Stomach smooth muscle (tissue), 2 donors: ENCODE measurements at regions not wholly inside any gene's neighbourhood (a gene's known extent, or its start where the extent isn't known, plus 50 kb on each side); places are given as distances from the start of the nearest gene placed in this dataset.

Source experiments
- H3K27ac ChIP-seq: one replicate; pipeline ENCODE4 v1.7.0; 2013; ENCODE audit warnings: mild to moderate bottlenecking, low read length, inconsistent platforms
- H3K27me3 ChIP-seq, 2 donors: one replicate each; pipeline ENCODE4 v1.7.0; 2013; ENCODE audit warnings: low read length in 2 of 2; ENCODE audit not compliant: insufficient read depth in 2 of 2, control insufficient read depth in 1 of 2
- H3K36me3 ChIP-seq, 2 donors: one replicate each; pipeline ENCODE4 v1.7.0; 2013; ENCODE audit warnings: low read length in 2 of 2; ENCODE audit not compliant: control insufficient read depth in 2 of 2, insufficient read depth in 2 of 2
- H3K4me1 ChIP-seq: one replicate; pipeline ENCODE4 v1.7.0; 2013; ENCODE audit warnings: low read length; ENCODE audit not compliant: control insufficient read depth, insufficient read depth
- H3K4me3 ChIP-seq, 2 donors: one replicate each; pipeline ENCODE4 v1.7.0; 2013; ENCODE audit warnings: low read length in 2 of 2
- H3K9ac ChIP-seq, 2 donors: one replicate each; pipeline ENCODE4 v1.7.0; 2013; ENCODE audit warnings: low read length in 2 of 2, mild to moderate bottlenecking in 1 of 2
- H3K9me3 ChIP-seq, 2 donors: one replicate each; pipeline ENCODE4 v1.7.0; 2013; ENCODE audit warnings: low read length in 2 of 2; ENCODE audit not compliant: control insufficient read depth in 2 of 2
- donor health status: healthy.
- donor health status: Pancreatic carcinoma.

DNA sequence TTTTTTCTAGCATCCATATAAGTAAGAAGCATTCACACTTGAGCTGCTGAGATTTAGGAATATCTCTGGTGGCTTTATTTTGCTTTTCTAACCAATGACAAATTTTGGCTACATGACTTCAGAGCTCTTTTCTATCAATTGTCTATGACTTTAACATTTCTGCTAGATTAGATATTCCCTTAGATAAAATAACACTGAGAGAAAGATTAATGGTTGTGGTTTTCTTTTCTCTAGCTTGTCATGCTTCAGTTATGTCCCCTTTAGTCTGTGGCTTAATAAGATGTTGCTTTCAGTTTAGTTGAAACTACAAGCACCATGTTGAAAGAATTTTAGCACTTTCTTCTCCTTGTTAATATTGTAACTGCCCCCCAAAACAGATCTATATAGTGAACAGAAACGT lies 665.6 kb upstream of the CCDC54 start:
- Histone ChIP-seq H3K27me3 (no peaks in the 10 kb centered on the region), H3K27ac (no peak overlapping the region), H3K9ac (no peak overlapping the region)

GRCh38 chr3:106714400-106714799 lies 662.8 kb upstream of the CCDC54 start:
- Histone ChIP-seq H3K9ac (no peak overlapping the region), H3K4me1 (no peaks in the 10 kb centered on the region), H3K27ac (no peak overlapping the region), H3K4me3 (no peak overlapping the region), H3K9me3 (no peaks in the 10 kb centered on the region), H3K27me3 (no peaks in the 10 kb centered on the region), H3K36me3 (no peaks in the 10 kb centered on the region)

More for the DNA sequence above, 665.6 kb upstream of the CCDC54 start:
- no peaks in the 10 kb centered on the region for H3K9me3 ChIP-seq
- H3K36me3 ChIP-seq, result no peaks in the 10 kb centered on the region
- H3K4me1 ChIP-seq, result no peaks in the 10 kb centered on the region
- H3K4me3 ChIP-seq, result no peak overlapping the region

- Histone ChIP-seq H3K9ac (no peak overlapping the region), H3K9me3 (no peaks in the 10 kb centered on the region), H3K36me3 (no peaks in the 10 kb centered on the region), H3K27ac (no peak overlapping the region), H3K4me1 (no peaks in the 10 kb centered on the region), H3K4me3 (no peak overlapping the region), H3K27me3 (no peaks in the 10 kb centered on the region)
Observed at GRCh38 chr3:106715286-106715685, 662.0 kb upstream of the CCDC54 start.

GRCh38 chr3:106717178-106717780 lies 660.0 kb upstream of the CCDC54 start:
- no peaks in the 10 kb centered on the region for H3K9me3 ChIP-seq
- H3K4me3 ChIP-seq, result no peak overlapping the region
- H3K9ac ChIP-seq, result no peak overlapping the region
- no peak overlapping the region for H3K27ac ChIP-seq
- H3K36me3 ChIP-seq, result no peaks in the 10 kb centered on the region
- no peaks in the 10 kb centered on the region for H3K27me3 ChIP-seq
- no peaks in the 10 kb centered on the region for H3K4me1 ChIP-seq

- Histone ChIP-seq H3K9ac (no peak overlapping the region), H3K27me3 (no peaks in the 10 kb centered on the region), H3K36me3 (no peaks in the 10 kb centered on the region), H3K4me3 (no peak overlapping the region), H3K9me3 (no peaks in the 10 kb centered on the region), H3K27ac (no peak overlapping the region), H3K4me1 (no peaks in the 10 kb centered on the region)
Observed at GRCh38 chr3:106719077-106719476, 658.2 kb upstream of the CCDC54 start.

DNA sequence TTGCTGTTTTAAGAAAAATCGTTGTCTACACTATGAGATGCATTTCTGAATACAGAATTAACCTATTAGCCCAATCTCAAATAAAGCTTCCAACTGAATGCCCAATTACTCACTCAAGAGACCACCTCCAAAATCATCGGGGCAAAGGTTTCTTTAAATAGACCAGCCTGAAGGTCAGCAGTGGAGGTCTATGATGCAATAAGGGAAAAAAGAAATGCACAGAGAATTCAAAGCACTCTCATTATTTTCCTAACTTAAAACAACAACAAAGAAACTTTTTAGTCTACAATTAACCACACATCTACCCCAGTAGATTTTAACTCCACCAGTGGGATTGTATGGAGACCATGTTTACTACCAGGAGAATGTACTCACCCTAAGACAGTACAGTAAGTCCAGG lies 657.7 kb upstream of the CCDC54 start:
- H3K4me3 ChIP-seq, result no peak overlapping the region
- H3K36me3 ChIP-seq, result no peaks in the 10 kb centered on the region
- H3K9ac ChIP-seq, result no peak overlapping the region
- no peaks in the 10 kb centered on the region for H3K27me3 ChIP-seq
- H3K9me3 ChIP-seq, result no peaks in the 10 kb centered on the region
- H3K4me1 ChIP-seq, result no peaks in the 10 kb centered on the region
- no peak overlapping the region for H3K27ac ChIP-seq

DNA sequence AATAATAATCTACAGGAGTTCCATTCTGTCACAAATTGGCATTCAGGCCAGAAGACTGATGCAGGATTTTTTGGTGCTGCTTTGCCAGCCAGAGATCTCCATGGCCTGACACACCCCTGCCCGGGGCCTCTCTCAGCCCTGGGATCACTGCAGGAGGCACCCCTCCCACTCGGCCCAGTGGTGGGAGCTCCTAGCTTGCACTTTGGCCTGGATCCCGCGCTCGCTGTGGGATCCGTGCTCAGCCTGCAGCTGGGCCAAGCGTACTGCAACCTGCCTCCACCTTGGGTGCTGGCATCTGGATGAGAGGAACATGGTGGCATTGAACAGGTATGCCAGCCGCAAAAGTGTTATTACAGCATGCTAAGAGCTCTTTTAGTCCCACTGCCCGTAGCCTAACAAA lies 656.7 kb upstream of the CCDC54 start:
- H3K36me3 ChIP-seq, result no peaks in the 10 kb centered on the region
- H3K27ac ChIP-seq, result no peak overlapping the region
- H3K9ac ChIP-seq, result no peak overlapping the region
- H3K9me3 ChIP-seq, result no peaks in the 10 kb centered on the region
- H3K4me1 ChIP-seq, result no peaks in the 10 kb centered on the region
- H3K27me3 ChIP-seq, result no peaks in the 10 kb centered on the region
- no peak overlapping the region for H3K4me3 ChIP-seq

- Histone ChIP-seq H3K4me1 (no peaks in the 10 kb centered on the region), H3K27me3 (no peaks in the 10 kb centered on the region), H3K9ac (no peak overlapping the region), H3K36me3 (no peaks in the 10 kb centered on the region), H3K9me3 (no peaks in the 10 kb centered on the region), H3K27ac (no peak overlapping the region), H3K4me3 (no peak overlapping the region)
Observed at GRCh38 chr3:106725566-106725965, 651.7 kb upstream of the CCDC54 start.

- Histone ChIP-seq H3K4me3 (no peak overlapping the region), H3K9me3 (no peaks in the 10 kb centered on the region), H3K36me3 (no peaks in the 10 kb centered on the region), H3K27ac (no peak overlapping the region), H3K9ac (no peak overlapping the region), H3K4me1 (no peaks in the 10 kb centered on the region), H3K27me3 (no peaks in the 10 kb centered on the region)
Observed at GRCh38 chr3:106728315-106729098, 648.7 kb upstream of the CCDC54 start.

DNA sequence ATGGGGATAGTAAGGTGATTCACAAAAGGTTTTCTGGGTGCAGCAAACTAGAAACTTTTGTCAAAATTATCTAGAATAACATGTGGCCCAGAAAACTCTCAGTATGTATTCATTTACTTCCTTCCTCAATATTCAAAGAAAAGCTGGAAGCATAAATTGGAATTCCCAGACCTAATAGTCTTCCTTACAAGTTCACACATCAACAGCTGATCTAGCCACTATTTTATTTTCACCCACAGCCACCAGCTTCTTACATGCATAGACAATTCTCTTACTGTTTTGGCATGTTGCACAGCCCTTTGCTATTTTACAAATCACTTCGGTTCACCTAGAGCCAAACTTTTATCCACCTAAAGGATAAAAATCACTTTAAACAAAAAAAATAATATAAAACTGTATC lies 647.8 kb upstream of the CCDC54 start:
- H3K27ac ChIP-seq, result no peak overlapping the region
- no peak overlapping the region for H3K9ac ChIP-seq

GRCh38 chr3:106731230-106731629 lies 646.0 kb upstream of the CCDC54 start:
- H3K9me3 ChIP-seq, result no peaks in the 10 kb centered on the region
- no peak overlapping the region for H3K27ac ChIP-seq
- H3K9ac ChIP-seq, result no peak overlapping the region
- H3K4me3 ChIP-seq, result no peak overlapping the region
- no peaks in the 10 kb centered on the region for H3K36me3 ChIP-seq
- no peaks in the 10 kb centered on the region for H3K4me1 ChIP-seq
- no peaks in the 10 kb centered on the region for H3K27me3 ChIP-seq

More for the DNA sequence above, 647.8 kb upstream of the CCDC54 start:
- no peaks in the 10 kb centered on the region for H3K4me1 ChIP-seq
- H3K27me3 ChIP-seq, result no peaks in the 10 kb centered on the region
- no peaks in the 10 kb centered on the region for H3K36me3 ChIP-seq
- H3K4me3 ChIP-seq, result no peak overlapping the region
- H3K9me3 ChIP-seq, result no peaks in the 10 kb centered on the region
